Hepatocyte (in vitro differentiated cells): ENCODE measurements at regions not wholly inside any gene's neighbourhood (a gene's known extent, or its start where the extent isn't known, plus 50 kb on each side); places are given as distances from the start of the nearest gene placed in this dataset.
"Not testable (repeated sequence)": the region's sequence is repeated elsewhere in the genome, so short reads cannot be mapped to it uniquely, and the experiment has no call there.

Experiments used
- DNase-seq: peaks from one replicate; pipeline ENCODE4 v3.0.0-alpha.2; 2016; ENCODE audit warnings: low spot score
- H2AFZ ChIP-seq: fragments of 200-600 bp; sonication (generic); 2 replicates; pipeline ENCODE4 v1.6.0; 2016; ENCODE audit warnings: antibody characterized with exemption, mild to moderate bottlenecking
- H3K27ac ChIP-seq: fragments of 200-600 bp; sonication (generic); 2 replicates; pipeline ENCODE4 v1.5.1; 2016; ENCODE audit warnings: mild to moderate bottlenecking
- H3K27me3 ChIP-seq: fragments of 200-600 bp; sonication (generic); 2 replicates; pipeline ENCODE4 v1.6.1; 2016
- H3K36me3 ChIP-seq: fragments of 200-600 bp; sonication (generic); replicated peaks from 2 replicates; pipeline ENCODE4 v1.5.1; 2016; ENCODE audit warnings: low read depth; ENCODE audit not compliant: insufficient read depth
- H3K4me1 ChIP-seq: fragments of 200-600 bp; sonication (generic); 2 replicates; pipeline ENCODE4 v1.5.1; 2016; ENCODE audit warnings: mild to moderate bottlenecking, moderate library complexity; ENCODE audit not compliant: insufficient read depth
- H3K4me2 ChIP-seq: fragments of 200-600 bp; sonication (generic); 2 replicates; pipeline ENCODE4 v1.6.0; 2016
- H3K4me3 ChIP-seq: fragments of 200-600 bp; sonication (generic); 2 replicates; pipeline ENCODE4 v1.5.1; 2016; ENCODE audit warnings: mild to moderate bottlenecking
- H3K79me2 ChIP-seq: fragments of 200-600 bp; sonication (generic); 2 replicates; pipeline ENCODE4 v1.6.0; 2017; ENCODE audit warnings: mild to moderate bottlenecking
- H3K9me2 ChIP-seq: fragments of 200-600 bp; sonication (generic); replicated peaks from 2 replicates; pipeline ENCODE4 v1.6.0; 2017; ENCODE audit warnings: mild to moderate bottlenecking; ENCODE audit not compliant: insufficient read depth
- H3K9me3 ChIP-seq: fragments of 200-600 bp; sonication (generic); 2 replicates; pipeline ENCODE4 v1.5.1; 2016; ENCODE audit warnings: low read depth, mild to moderate bottlenecking
- H4K20me1 ChIP-seq: fragments of 200-600 bp; sonication (generic); 2 replicates; pipeline ENCODE4 v1.6.0; 2016; ENCODE audit warnings: mild to moderate bottlenecking; ENCODE audit not compliant: insufficient read depth, poor library complexity, severe bottlenecking
- WGBS: methylation state at CpG from one replicate; pipeline ENCODE4 v1.1.6; 2016; ENCODE audit warnings: low lambda C conversion rate; ENCODE audit errors: missing lambda C conversion rate; 5-methylcytosine and 5-hydroxymethylcytosine counted together

DNA sequence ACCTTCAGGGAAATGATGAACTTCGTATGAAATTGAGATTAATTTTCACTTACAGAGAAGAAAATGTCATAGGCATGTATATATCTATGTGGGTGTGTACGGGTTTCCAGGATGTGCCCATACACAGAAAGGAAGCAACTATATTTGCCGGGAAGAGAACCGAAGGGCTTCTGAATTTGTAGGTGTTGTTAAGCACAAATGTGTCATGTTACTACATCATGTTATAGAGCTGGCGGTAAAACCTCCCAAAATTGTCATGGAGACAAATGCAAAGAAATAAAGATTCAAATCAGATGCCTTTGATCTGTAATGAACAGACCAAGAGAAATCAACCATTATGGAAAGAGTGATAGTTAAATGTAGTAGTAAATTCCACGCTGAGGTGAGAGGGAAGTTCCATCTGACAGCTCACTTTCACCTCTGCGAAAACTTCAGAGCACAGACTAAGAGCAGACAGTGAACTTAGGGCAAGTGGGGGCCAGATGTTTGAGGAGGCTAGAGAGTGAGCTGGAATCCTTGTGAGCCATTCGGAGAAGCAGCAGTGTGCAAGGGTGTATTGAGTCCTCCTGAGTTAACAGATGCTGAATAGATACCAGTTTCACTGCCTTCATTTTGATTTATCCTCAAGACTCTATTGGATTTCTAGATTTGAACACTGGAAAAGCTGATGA is 133.2 kb downstream of the POTEB start:
- H3K4me2 ChIP-seq, H3K79me2 ChIP-seq, H2AFZ ChIP-seq, H3K27me3 ChIP-seq, H3K4me1 ChIP-seq, DNase-seq, H3K36me3 ChIP-seq, H3K4me3 ChIP-seq, H3K27ac ChIP-seq, H3K9me3 ChIP-seq, H4K20me1 ChIP-seq, H3K9me2 ChIP-seq: not testable (repeated sequence)
- 64% methylated on average over 5 of the region's 8 CpGs for WGBS

- not testable (repeated sequence) for H2AFZ ChIP-seq, H3K4me1 ChIP-seq, H3K36me3 ChIP-seq, H3K27ac ChIP-seq, H3K9me3 ChIP-seq, H3K9me2 ChIP-seq, H3K4me2 ChIP-seq, H3K79me2 ChIP-seq, H4K20me1 ChIP-seq, H3K27me3 ChIP-seq, DNase-seq, H3K4me3 ChIP-seq
- 90% methylated on average over 11 of the region's 16 CpGs for whole genome bisulfite sequencing
Measured at GRCh38 chr15:21742067-21742466, 135.5 kb downstream of the POTEB start.

DNA sequence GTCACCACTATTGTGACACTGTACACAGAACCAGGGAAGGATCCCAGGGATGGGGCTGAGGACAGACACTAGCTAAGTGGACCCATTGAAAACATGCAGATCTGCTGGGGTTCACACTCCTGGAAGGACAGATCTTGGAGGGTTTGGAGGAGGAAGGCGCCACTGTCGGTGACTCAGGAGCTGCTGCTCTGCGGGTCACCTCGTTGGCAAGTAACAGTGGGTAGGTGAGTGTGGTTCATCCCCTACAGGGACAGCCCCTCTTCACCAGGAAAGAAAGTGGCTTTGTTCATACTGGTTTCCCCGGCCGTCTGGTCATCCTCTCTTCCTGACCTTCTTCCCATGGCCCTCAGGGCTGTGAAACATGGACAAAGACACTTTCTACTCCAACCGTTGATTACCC is 139.5 kb downstream of the POTEB start:
- not testable (repeated sequence) for DNase-seq, H3K9me2 ChIP-seq, H2AFZ ChIP-seq, H3K4me2 ChIP-seq, H3K27ac ChIP-seq, H4K20me1 ChIP-seq, H3K27me3 ChIP-seq, H3K9me3 ChIP-seq, H3K36me3 ChIP-seq, H3K4me3 ChIP-seq, H3K4me1 ChIP-seq, H3K79me2 ChIP-seq
- WGBS: no CpG with 5 or more reads among the region's 7 CpGs

DNA sequence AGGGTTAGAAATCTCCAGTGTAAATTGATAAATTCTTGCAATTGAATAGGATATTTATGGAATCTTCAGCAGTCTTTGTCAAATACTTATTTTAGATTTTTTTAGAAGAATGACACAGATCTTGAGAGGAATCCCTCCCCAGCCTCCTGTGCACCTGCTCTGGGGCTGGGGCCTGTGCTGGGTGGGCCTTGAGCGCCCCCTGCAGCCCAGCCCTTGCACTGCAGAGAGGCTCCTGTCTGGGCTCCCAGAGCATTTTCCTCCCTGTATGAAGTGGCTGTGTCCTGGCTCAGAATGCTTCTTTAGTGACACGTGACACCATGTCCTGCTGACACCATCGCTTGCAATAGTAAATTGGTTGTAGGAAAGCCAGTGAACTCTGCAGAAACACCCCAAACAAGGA is 141.1 kb downstream of the POTEB start:
- H3K79me2 ChIP-seq, H3K27ac ChIP-seq, H3K4me2 ChIP-seq, H4K20me1 ChIP-seq, H3K9me3 ChIP-seq, H3K4me1 ChIP-seq, H2AFZ ChIP-seq, H3K4me3 ChIP-seq, H3K36me3 ChIP-seq, DNase-seq, H3K27me3 ChIP-seq, H3K9me2 ChIP-seq: not testable (repeated sequence)
- no CpG with 5 or more reads among the region's 3 CpGs for WGBS

- not testable (repeated sequence) for H3K9me2 ChIP-seq
- no CpG with 5 or more reads among the region's 1 CpG for WGBS
Measured at GRCh38 chr15:21735837-21736236, 141.7 kb downstream of the POTEB start.

GRCh38 chr15:21735368-21735767 is 142.2 kb downstream of the POTEB start:
- H3K4me2 ChIP-seq, H4K20me1 ChIP-seq, H3K36me3 ChIP-seq, H3K4me1 ChIP-seq, H2AFZ ChIP-seq, H3K27me3 ChIP-seq, DNase-seq, H3K79me2 ChIP-seq, H3K27ac ChIP-seq, H3K9me3 ChIP-seq, H3K9me2 ChIP-seq, H3K4me3 ChIP-seq: not testable (repeated sequence)
- no CpG with 5 or more reads among the region's 7 CpGs for WGBS

More at GRCh38 chr15:21735837-21736236, 141.7 kb downstream of the POTEB start:
- H3K27ac ChIP-seq, H2AFZ ChIP-seq, H3K4me1 ChIP-seq, H3K9me3 ChIP-seq, H4K20me1 ChIP-seq, H3K4me2 ChIP-seq, H3K4me3 ChIP-seq, DNase-seq, H3K27me3 ChIP-seq, H3K79me2 ChIP-seq, H3K36me3 ChIP-seq: not testable (repeated sequence)

- H2AFZ ChIP-seq, H4K20me1 ChIP-seq, H3K9me2 ChIP-seq, H3K4me2 ChIP-seq, H3K27me3 ChIP-seq, H3K36me3 ChIP-seq, H3K27ac ChIP-seq, DNase-seq, H3K79me2 ChIP-seq, H3K4me1 ChIP-seq, H3K9me3 ChIP-seq, H3K4me3 ChIP-seq: not testable (repeated sequence)
- WGBS: no CpG with 5 or more reads among the region's 5 CpGs
Measured at GRCh38 chr15:21731496-21731895, 146.0 kb downstream of the POTEB start.

GRCh38 chr15:21730427-21731405 is 146.8 kb downstream of the POTEB start:
- not testable (repeated sequence) for H3K4me2 ChIP-seq, H3K27ac ChIP-seq, H3K36me3 ChIP-seq, H3K79me2 ChIP-seq, H3K4me3 ChIP-seq, H3K4me1 ChIP-seq, H4K20me1 ChIP-seq, H2AFZ ChIP-seq, H3K9me2 ChIP-seq, H3K27me3 ChIP-seq, DNase-seq, H3K9me3 ChIP-seq
- no CpG with 5 or more reads among the region's 19 CpGs for WGBS

- no CpG with 5 or more reads among the region's 6 CpGs for WGBS
- not testable (repeated sequence) for H3K79me2 ChIP-seq, H3K4me1 ChIP-seq, H3K4me3 ChIP-seq, H3K9me2 ChIP-seq, H3K27ac ChIP-seq, H3K36me3 ChIP-seq, H3K4me2 ChIP-seq, H3K9me3 ChIP-seq, DNase-seq, H3K27me3 ChIP-seq, H4K20me1 ChIP-seq, H2AFZ ChIP-seq
Measured at GRCh38 chr15:21724988-21725387, 152.5 kb downstream of the POTEB start.
